ENCODE measurements at regions not wholly inside any gene's neighbourhood (a gene's known extent, or its start where the extent isn't known, plus 50 kb on each side); places are given as distances from the start of the nearest gene placed in this dataset.

- no peak overlapping the region for H3K27ac Mint-ChIP-seq (ENCODE audit: unreplicated experiment)
- no peaks in the 10 kb centered on the region for H3K36me3 Mint-ChIP-seq (ENCODE audit: unreplicated experiment)
- no peak for TF ChIP-seq CTCF (IDR thresholded peaks at IDR 0.05)
- no peaks in the 10 kb centered on the region for H3K4me1 Mint-ChIP-seq (ENCODE audit: unreplicated experiment)
- peaks cover 14% of the 10 kb centered on the region for H3K27me3 Mint-ChIP-seq (ENCODE audit: unreplicated experiment)
- no peak overlapping the region for H3K4me3 Mint-ChIP-seq (ENCODE audit: unreplicated experiment)
- DNase-seq (ENCODE audit: extremely low spot score, unreplicated experiment), result no peak
- no peaks in the 10 kb centered on the region for H3K9me3 Mint-ChIP-seq (ENCODE audit: unreplicated experiment)
Measured at GRCh38 chr3:13207975-13208705, 134.9 kb upstream of the IQSEC1 start.

DNA sequence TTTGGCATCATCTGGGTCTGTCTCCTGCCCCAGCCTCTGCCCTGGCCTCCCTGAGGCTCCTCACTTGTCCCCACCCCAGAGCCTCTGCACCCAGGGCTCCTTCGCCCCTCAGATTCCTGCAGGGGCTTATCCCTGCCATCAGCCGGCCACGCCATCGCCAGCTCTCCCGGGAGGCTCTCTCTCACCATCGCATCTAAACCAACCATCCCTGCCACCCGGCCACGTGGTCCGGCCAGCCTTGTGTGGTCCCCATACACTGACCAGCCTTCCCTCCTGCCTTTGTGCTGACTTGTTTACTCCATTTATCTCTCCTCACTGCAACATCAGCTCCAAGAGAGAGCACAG lies 134.3 kb upstream of the IQSEC1 start:
- Mint-ChIP-seq H3K4me3 (ENCODE audit: unreplicated experiment) (no peak overlapping the region), H3K4me1 (ENCODE audit: unreplicated experiment) (no peaks in the 10 kb centered on the region), H3K27me3 (ENCODE audit: unreplicated experiment) (peaks cover 14% of the 10 kb centered on the region), H3K27ac (ENCODE audit: unreplicated experiment) (no peak overlapping the region), H3K9me3 (ENCODE audit: unreplicated experiment) (no peaks in the 10 kb centered on the region), H3K36me3 (ENCODE audit: unreplicated experiment) (no peaks in the 10 kb centered on the region)
- no peak for TF ChIP-seq CTCF (IDR thresholded peaks at IDR 0.05)
- no peak for DNase-seq (ENCODE audit: extremely low spot score, unreplicated experiment)

- H3K27ac Mint-ChIP-seq (ENCODE audit: unreplicated experiment), result no peak overlapping the region
- no peak overlapping the region for H3K4me3 Mint-ChIP-seq (ENCODE audit: unreplicated experiment)
- no peaks in the 10 kb centered on the region for H3K4me1 Mint-ChIP-seq (ENCODE audit: unreplicated experiment)
- no peak for TF ChIP-seq CTCF (IDR thresholded peaks at IDR 0.05)
- no peak for DNase-seq (ENCODE audit: extremely low spot score, unreplicated experiment)
- peaks cover 14% of the 10 kb centered on the region for H3K27me3 Mint-ChIP-seq (ENCODE audit: unreplicated experiment)
- no peaks in the 10 kb centered on the region for H3K36me3 Mint-ChIP-seq (ENCODE audit: unreplicated experiment)
- H3K9me3 Mint-ChIP-seq (ENCODE audit: unreplicated experiment), result no peaks in the 10 kb centered on the region
Measured at GRCh38 chr3:13206799-13207577, 133.8 kb upstream of the IQSEC1 start.

- TF ChIP-seq CTCF (IDR thresholded peaks at IDR 0.05), result no peak
- H3K4me3 Mint-ChIP-seq (ENCODE audit: unreplicated experiment), result no peak overlapping the region
- H3K4me1 Mint-ChIP-seq (ENCODE audit: unreplicated experiment), result no peaks in the 10 kb centered on the region
- no peaks in the 10 kb centered on the region for H3K36me3 Mint-ChIP-seq (ENCODE audit: unreplicated experiment)
- H3K9me3 Mint-ChIP-seq (ENCODE audit: unreplicated experiment), result no peaks in the 10 kb centered on the region
- DNase-seq (ENCODE audit: extremely low spot score, unreplicated experiment), result no peak
- H3K27me3 Mint-ChIP-seq (ENCODE audit: unreplicated experiment), result peaks cover 23% of the 10 kb centered on the region
- H3K27ac Mint-ChIP-seq (ENCODE audit: unreplicated experiment), result no peak overlapping the region
Measured at GRCh38 chr3:13205567-13206143, 132.4 kb upstream of the IQSEC1 start.

- no peak for TF ChIP-seq CTCF (IDR thresholded peaks at IDR 0.05)
- H3K9me3 Mint-ChIP-seq (ENCODE audit: unreplicated experiment), result no peaks in the 10 kb centered on the region
- no peaks in the 10 kb centered on the region for H3K36me3 Mint-ChIP-seq (ENCODE audit: unreplicated experiment)
- H3K27ac Mint-ChIP-seq (ENCODE audit: unreplicated experiment), result no peak overlapping the region
- no peaks in the 10 kb centered on the region for H3K4me1 Mint-ChIP-seq (ENCODE audit: unreplicated experiment)
- H3K4me3 Mint-ChIP-seq (ENCODE audit: unreplicated experiment), result no peak overlapping the region
- H3K27me3 Mint-ChIP-seq (ENCODE audit: unreplicated experiment), result peaks cover 31% of the 10 kb centered on the region
- no peak for DNase-seq (ENCODE audit: extremely low spot score, unreplicated experiment)
Measured at GRCh38 chr3:13204177-13204581, 130.9 kb upstream of the IQSEC1 start.
